Daoy (cell line): ENCODE measurements at regions not wholly inside any gene's neighbourhood (a gene's known extent, or its start where the extent isn't known, plus 50 kb on each side); places are given as distances from the start of the nearest gene placed in this dataset.
"Not testable (repeated sequence)": the region's sequence is repeated elsewhere in the genome, so short reads cannot be mapped to it uniquely, and the experiment has no call there.

ENCODE experiments used
- DNase-seq: peaks from one replicate; pipeline ENCODE4 v3.0.0-alpha.2; 2015; ENCODE audit warnings: low read depth

DNA sequence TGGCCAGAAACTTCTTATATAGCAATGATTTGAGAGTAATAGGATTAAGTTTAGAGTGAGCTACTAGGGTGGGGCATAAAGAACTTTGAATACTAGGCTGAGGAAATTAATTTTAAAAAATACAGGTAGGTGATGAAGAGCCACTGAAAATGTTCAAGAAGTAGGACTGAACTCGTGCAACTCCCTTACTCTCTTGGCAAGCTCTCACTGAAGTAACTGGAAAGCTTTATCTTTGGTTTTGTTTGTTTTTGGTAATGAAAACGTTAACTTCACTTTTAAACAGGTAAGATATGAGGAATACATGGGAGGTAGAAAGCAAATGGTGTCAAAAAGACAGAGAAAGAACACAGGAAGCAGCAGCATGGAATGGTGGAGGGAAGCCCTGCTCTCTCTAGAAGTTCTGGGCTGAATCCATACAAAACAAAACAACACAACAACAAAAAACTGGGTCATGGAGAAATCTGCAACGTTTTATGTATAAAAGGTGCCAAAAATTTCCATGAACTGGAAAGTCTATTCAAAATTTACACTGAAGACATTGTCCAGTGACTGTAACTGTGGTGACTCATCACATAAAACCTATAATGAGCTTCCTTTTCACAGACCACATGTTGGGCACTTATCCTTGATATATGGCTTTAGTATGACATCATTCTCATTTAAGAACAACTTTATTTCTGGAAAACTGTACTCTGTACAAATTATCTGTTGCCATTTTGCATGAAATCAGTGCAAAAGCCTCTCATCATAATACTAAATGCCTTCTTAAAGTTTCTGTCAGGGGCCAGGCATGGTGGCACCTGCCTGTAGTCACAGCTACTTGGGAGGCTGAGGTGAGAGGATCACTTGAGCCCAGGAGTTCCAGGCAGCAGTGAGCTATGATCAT, 91.2 kb upstream of the CHD1 start:
- peak; percentile 82 for DNase-seq

DNA sequence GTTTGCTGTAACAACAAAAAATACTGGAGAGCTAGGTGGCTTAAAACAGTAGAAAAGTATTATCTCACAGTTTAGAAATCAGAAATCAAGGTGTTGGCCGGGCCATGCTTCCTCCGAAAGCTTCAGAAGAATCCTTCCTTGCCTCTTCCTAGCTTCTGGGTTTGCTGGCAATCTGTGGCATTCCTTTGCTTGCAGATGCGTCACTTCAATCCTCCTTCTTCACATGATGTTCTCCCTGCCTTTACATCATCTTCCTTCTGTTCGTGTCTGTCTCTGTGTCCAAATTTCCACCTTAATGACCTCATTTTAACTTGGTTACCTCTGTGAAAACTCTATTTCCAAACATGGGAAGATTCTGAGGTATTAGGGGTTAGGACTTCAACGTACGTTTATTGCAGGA, 90.4 kb upstream of the CHD1 start:
- DNase-seq = peak; percentile 13

DNA sequence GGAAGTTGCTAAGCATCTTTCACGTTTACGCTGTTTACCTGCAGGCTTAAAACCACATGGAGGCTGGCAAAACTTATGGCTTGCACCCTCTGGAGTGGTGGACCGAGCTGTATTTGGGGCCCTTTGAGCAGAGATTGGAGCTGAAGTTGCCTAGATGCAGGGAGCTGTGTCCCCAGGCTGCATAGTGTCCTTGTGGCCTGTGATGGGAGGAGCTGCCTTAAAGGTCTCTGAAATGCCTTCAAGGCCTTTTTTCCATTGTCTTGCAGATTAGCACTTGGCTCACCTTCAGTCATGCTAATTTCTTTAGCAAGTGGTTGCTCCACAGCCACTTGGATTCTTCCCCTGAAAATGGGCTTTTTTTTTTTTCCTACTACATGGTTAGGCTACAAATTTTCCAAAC, 81.5 kb upstream of the CHD1 start:
- DNase-seq = no peak

DNA sequence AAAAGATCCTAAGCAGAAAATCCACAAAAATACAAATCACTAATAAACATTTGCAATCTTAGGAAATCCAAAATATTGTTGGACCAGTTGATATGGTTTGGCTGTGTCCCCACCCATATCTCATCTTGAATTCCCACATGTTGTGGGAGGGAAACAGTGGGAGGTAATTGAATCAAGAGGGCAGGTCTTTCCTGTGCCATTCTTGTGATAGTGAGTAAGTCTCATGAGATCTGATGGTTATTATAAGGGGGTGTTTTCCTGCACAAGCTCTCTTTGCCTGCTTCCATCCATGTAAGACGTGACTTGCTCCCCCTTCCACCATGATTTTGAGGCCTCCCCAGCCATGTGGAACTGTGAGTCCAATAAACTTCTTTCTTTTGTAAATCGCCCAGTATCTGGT, 79.2 kb upstream of the CHD1 start:
- DNase-seq = not testable (repeated sequence)

DNA sequence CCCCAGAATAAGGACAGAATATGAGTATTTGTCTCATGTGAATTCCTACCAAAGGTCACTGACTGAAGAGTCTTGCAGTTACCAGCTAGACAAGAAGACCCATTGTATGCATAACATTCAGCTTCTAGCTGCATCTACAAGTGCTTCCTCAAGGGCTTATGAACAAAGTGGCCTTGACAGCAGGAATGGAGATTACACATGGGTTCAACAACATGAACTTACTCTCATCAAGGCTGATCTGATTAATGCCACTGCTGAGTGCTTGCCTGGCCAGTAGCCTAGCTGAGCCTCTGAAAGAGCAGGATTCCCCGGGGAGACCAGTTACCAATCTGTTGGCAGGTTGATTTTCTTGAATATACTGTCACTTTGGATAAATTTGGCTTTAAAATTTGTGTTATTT, 76.7 kb upstream of the CHD1 start:
- DNase-seq = no peak

DNA sequence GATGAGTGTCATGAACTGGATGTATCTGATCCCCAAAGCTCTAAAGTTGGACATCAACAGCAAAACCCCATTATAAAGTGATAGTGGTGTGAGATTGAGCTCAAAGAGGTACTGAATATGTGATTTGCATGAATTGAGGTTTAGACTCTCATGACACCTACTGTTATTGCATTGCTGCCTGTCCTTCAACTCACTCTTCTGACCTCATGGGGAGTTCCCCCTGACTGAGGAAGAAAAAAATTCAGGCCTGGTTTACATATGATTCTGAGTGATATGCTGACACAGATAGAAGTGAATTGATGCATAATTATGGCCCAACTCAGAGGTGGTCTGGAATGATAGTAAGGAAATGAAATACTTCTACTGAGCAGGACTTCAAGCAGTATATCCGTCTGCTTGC, 76.2 kb upstream of the CHD1 start:
- DNase-seq = no peak

DNA sequence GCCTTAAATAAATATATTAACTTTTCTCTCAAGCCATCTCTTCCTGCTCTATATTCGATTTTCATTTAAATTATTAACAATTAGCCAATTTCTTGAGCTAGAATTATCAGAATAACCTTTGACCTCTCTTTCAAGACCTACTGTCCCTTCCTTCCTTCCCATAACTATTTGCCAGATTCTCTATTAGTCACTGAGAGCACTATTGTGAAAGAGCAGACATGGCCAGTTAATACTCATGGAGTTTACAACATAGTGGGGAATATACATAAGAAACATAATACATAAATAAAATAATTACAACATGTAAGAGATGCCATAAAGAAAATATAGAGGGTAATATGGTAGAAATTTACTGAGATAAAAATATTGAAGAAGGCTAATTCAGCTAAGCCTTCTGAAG, 72.1 kb upstream of the CHD1 start:
- DNase-seq = no peak

DNA sequence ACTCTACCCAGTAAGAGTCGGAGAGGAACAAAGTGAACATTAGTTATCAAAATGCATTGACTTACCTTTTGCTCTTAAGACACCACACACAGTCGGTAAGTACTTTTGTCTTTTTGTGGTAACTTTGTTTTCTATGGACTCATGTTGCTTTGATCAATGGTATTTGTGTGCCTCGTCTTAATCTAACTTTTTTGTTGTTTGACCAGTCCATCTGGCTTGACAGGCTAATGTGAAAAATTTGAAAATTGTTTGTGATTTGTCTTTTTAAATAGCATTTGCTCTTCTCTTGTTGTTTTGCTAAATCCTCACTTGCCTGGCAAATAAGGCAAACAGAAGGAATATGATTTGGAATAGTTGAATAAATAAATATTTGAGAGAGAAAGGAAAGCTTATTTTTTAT, 71.4 kb upstream of the CHD1 start:
- DNase-seq = no peak

DNA sequence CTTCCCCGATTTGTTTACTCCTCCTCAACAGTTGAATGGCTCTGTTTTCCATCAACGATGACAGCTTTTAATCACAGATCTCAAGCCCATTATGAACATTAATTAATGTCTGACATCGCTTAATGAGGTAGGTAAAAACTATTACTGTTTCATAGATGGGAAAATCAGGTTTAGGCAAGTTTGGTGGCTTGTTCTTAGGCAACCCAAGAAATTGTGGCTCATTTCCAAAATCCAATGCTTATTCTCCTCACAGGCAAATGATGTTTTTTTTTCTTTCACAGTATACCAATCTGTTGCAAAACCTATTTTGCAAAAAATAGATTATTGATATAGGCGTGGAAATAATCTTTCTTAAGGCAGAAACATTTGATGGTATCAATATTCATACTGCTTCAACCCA, 70.8 kb upstream of the CHD1 start:
- DNase-seq = no peak

DNA sequence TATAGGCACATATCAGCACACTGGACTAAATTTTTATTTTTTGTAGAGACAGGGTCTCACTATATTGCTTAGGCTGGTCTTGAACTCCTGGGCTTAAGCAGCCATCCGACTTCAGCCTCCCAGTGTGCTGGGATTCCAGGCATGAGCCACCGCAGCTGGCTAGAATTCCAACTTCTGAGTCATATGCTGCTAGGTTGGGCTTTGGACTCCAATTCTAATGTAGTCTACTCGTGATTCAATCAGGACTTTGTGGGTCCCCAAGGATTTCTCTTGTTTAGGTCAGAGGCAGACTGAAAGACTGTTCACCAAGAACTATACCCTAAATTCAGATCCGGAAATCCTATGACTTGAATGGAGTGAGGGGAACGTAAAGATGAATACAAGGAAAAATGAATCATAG, 68.2 kb upstream of the CHD1 start:
- DNase-seq = peak; percentile 78

DNA sequence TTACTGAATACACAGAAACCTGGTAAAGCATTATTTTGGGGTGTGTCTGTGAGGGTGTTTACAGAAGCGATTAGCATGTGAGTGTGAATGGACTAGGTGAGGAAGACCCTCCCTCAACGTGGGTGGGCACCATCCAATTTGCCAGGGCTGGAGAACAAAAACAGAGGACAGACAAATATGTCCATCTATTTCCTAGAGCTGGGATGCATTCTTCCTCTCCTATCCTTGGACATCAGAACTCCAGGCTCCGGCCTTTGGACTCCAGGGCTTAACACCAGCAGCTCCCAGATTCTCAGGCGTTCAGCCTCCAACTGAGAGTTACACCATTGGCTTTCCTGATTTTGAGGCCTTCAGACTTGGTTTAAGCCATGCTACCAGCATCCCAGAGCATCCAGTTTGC, 65.8 kb upstream of the CHD1 start:
- DNase-seq = no peak

DNA sequence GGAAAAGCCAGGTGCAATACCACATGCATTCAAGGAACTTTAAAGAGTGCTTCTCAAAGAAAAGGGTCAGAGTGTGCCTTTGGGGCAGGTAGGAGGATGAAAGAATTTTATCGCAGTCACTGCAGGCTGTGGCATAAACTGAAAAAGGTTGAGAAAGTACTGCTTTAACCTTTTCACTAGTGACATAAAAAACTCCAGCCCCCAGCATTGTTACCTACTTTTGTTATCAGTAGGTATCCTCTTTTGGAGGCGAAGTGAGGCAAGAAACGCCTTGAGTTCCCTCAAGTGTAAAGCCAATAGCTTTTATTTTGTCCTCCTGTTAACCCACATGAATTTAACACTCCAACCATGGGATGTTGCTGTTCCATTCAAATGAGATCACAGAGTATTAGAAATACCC, 64.7 kb upstream of the CHD1 start:
- DNase-seq = no peak

DNA sequence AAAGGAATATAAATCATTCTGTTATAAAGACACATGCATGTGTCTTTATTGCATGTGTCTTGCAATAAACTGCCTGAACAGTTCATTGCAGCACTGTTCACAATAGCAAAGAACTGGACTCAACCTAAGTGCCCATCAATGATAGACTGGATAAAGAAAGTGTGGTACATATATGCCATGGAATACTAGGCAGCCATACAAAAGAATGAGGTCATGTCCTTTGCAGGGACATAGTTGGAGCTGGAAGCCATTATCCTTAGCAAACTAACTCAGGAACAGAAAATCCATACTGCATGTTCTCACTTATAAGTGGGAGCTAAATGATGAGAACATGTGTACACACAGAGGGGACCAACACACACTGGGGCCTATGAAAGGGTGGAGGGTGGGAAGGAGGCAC, 63.7 kb upstream of the CHD1 start:
- no peak for DNase-seq

DNA sequence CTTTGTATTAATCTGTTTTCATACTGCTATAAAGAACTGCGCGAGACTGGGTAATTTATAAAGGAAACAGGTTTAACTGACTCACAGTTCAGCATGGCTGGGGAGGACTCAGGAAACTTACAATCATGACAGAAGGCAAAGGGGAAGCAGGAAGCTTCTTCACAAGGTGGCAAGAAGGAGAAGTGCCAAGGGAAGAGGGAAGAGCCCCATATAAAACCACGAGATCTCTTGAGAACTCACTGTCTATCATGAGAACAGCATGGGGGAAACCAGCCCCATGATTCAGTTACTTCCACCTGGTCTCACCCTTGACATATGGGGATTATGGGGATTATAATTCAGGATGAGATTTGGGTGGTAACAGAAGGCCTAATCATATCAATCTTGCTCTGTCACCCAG, 60.9 kb upstream of the CHD1 start:
- DNase-seq = no peak

DNA sequence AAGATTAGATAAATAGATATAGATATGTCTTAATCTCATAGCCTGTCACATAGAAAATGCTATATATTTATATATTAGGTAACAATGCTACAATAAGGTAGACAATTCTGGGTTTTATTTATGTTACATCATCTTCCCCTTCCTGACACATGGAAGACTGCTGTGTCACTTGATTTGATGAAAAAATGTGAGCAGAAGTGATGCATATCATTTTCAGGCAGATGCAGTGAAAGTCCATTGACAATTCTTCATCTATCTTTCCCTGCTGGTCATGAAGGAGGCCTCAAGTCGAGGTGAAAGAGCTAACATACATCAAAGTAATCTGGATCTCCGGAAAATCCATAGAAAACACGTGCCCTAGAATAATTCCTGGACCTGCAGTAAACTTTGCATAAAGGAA, 57.8 kb upstream of the CHD1 start:
- no peak for DNase-seq

DNA sequence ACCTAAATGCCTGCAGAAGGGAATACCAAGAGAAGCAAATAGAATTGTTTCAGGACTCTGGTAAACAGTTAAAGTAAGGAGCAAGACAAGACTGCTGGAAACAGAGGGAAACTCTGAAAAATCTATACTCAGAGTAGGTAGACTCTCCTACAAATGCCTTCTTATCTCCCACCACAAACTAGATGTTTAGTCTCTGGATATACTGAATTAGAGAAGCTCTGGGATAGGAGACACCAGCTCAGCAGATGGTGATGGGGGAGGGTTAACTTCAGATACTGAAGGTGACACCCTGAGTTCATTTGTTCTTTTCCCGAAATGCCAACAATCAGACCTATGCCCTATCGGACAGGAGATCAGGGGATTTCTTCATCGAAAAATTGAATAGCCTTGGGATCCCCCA, 54.1 kb upstream of the CHD1 start:
- no peak for DNase-seq
